CD4-positive, CD25-positive, alpha-beta regulatory T cell (primary cell): ENCODE measurements at regions not wholly inside any gene's neighbourhood (a gene's known extent, or its start where the extent isn't known, plus 50 kb on each side); places are given as distances from the start of the nearest gene placed in this dataset.

Experiments used
- ATAC-seq, 2 donors: fragments of 150-1000 bp; cut with Tn5 transposase; one replicate each; pipeline ENCODE4 v1.10.0; 2021; ENCODE audit warnings: low read depth in 2 of 2, moderate number of reproducible peaks in 2 of 2, moderate library complexity in 1 of 2
- DNase-seq, 3 donors: peaks; one replicate each; pipeline versions ENCODE4 v3.0.0 to v3.0.0-alpha.2; 2012 to 2022; ENCODE audit warnings: mixed read lengths in 1 of 3
- H3K27ac ChIP-seq: one replicate; pipeline ENCODE4 v1.7.0; 2013; ENCODE audit warnings: mild to moderate bottlenecking, low read length; ENCODE audit not compliant: insufficient read depth, poor library complexity, severe bottlenecking
- H3K27me3 ChIP-seq: one replicate; pipeline ENCODE4 v1.7.0; 2013; ENCODE audit warnings: low read length; ENCODE audit not compliant: control insufficient read depth, insufficient read depth
- H3K36me3 ChIP-seq: one replicate; pipeline ENCODE4 v1.7.0; 2013; ENCODE audit warnings: mild to moderate bottlenecking, low read length, moderate library complexity; ENCODE audit not compliant: control insufficient read depth, insufficient read depth
- H3K4me1 ChIP-seq: 2 replicates; pipeline ENCODE4 v1.7.0; 2013; ENCODE audit warnings: mild to moderate bottlenecking, low read length; ENCODE audit not compliant: insufficient read depth, control insufficient read depth, poor library complexity, severe bottlenecking
- H3K4me3 ChIP-seq: one replicate; pipeline ENCODE4 v1.7.0; 2013; ENCODE audit warnings: low read depth, mild to moderate bottlenecking, low read length, moderate library complexity
- H3K9me3 ChIP-seq, 2 experiments: 1 replicate in 1 of 2; 2 replicates in 1 of 2; pipeline ENCODE4 v1.7.0; 2013; ENCODE audit warnings: low read length in 2 of 2, mild to moderate bottlenecking in 1 of 2, moderate library complexity in 1 of 2; ENCODE audit not compliant: control insufficient read depth in 2 of 2
- H3K27ac Mint-ChIP-seq, 3 donors: one replicate each; pipeline ENCODE4 v1.8.0; 2020 to 2022; ENCODE audit warnings: mild to moderate bottlenecking in 3 of 3, mixed read lengths in 3 of 3, moderate library complexity in 2 of 3
- H3K27me3 Mint-ChIP-seq: one replicate; pipeline ENCODE4 v1.8.0; 2022; ENCODE audit warnings: mild to moderate bottlenecking, mixed read lengths
- H3K36me3 Mint-ChIP-seq: one replicate; pipeline ENCODE4 v1.8.0; 2020; ENCODE audit warnings: mixed read lengths
- H3K4me1 Mint-ChIP-seq, 4 donors: one replicate each; pipeline ENCODE4 v1.8.0; 2020 to 2022; ENCODE audit warnings: mixed read lengths in 4 of 4, mild to moderate bottlenecking in 1 of 4
- H3K4me3 Mint-ChIP-seq, 4 donors: one replicate each; pipeline ENCODE4 v1.8.0; 2020 to 2022; ENCODE audit warnings: mild to moderate bottlenecking in 4 of 4, mixed read lengths in 4 of 4, moderate library complexity in 3 of 4
- H3K9me3 Mint-ChIP-seq, 7 donors: one replicate each; pipeline ENCODE4 v1.8.0; 2020 to 2022; ENCODE audit warnings: mixed read lengths in 7 of 7, mild to moderate bottlenecking in 3 of 7, moderate library complexity in 2 of 7

DNA sequence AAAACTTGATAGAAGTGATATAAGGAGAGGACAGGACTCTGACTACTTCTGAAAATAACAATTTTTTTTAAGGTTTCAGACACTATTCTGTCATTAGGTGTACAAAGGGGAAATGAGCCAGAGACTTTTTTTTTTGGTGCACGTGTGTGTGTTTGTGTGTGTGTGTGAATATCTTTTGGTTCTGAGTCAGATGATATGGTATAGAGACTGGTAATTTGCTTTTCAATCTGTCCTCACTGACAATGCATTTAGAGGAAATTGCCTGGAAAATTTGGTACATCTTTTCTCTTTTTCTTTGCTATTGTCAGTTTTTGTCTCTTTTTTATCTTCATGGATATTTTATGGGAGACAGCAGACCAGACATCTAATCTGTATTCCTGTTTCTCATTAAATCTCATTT lies 59.3 kb downstream of the DDIT4L start:
- Histone ChIP-seq H3K36me3 (no peaks in the 10 kb centered on the region), H3K27me3 (no peaks in the 10 kb centered on the region), H3K27ac (no peak overlapping the region), H3K4me1 (no peaks in the 10 kb centered on the region), H3K4me3 (no peak overlapping the region), H3K9me3 (no peaks in the 10 kb centered on the region)
- H3K4me1 Mint-ChIP-seq, result no peaks in the 10 kb centered on the region
- H3K4me3 Mint-ChIP-seq, result no peak overlapping the region
- DNase-seq (no peak), ATAC-seq (no peak)
- H3K27me3 Mint-ChIP-seq, result peaks cover 10% of the 10 kb centered on the region
- peaks cover 0 to 4% (median 0%) of the 10 kb centered on the region in 7 donors for H3K9me3 Mint-ChIP-seq
- H3K27ac Mint-ChIP-seq, result no peak overlapping the region
- no peaks in the 10 kb centered on the region for H3K36me3 Mint-ChIP-seq

DNA sequence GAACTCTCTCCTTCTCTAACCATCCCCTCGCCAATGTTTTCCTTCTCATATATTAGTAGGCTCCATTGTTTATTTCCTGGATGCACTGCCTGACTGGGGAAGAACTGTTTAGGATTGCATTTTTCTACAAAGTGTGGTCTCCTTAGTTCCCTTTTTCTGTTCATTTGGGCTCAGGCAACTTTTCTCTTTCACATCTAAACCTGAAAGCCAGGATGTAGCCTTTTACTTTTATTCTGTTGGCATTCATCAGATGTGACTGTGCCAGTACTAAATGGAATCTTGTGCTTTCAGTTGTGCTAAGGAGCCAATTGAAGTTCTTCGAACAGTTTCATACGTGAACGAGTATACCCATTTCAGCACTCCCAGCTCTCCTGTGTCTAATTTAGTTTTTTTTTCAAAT lies 59.8 kb downstream of the DDIT4L start:
- H3K9me3 Mint-ChIP-seq, result peaks cover 0 to 4% (median 0%) of the 10 kb centered on the region in 7 donors
- H3K27ac Mint-ChIP-seq, result no peak overlapping the region
- Histone ChIP-seq H3K9me3 (peaks cover 1 to 5% of the 10 kb centered on the region in 2 experiments), H3K4me3 (no peak overlapping the region), H3K27me3 (no peaks in the 10 kb centered on the region), H3K4me1 (no peaks in the 10 kb centered on the region), H3K27ac (no peak overlapping the region), H3K36me3 (no peaks in the 10 kb centered on the region)
- DNase-seq, result no peak
- no peak for ATAC-seq
- H3K27me3 Mint-ChIP-seq, result peaks cover 10% of the 10 kb centered on the region
- no peaks in the 10 kb centered on the region for H3K36me3 Mint-ChIP-seq
- H3K4me1 Mint-ChIP-seq, result no peaks in the 10 kb centered on the region
- no peak overlapping the region for H3K4me3 Mint-ChIP-seq

DNA sequence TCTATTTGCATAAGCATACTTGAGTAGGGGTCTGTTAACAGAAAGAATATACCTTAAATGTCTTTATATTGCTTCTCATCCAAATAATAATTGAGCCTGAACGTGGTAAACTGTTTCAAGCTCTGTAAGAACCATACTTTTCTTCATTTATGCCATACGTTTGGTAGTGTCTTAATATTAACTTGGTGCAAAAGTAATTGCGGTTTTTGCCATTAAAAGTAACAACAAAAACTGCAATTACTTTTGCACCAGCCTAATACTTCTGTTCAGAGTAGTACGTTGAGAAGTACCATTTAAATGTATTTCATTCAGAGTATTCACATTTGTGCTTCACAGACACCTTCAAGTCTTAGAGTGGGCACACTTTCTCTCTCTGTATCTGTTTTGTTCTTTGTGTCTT lies 60.5 kb downstream of the DDIT4L start:
- Mint-ChIP-seq H3K36me3 (no peaks in the 10 kb centered on the region), H3K4me1 (no peaks in the 10 kb centered on the region), H3K9me3 (peaks cover 0 to 5% (median 2%) of the 10 kb centered on the region in 7 donors), H3K27ac (no peak overlapping the region), H3K4me3 (no peak overlapping the region), H3K27me3 (peaks cover 10% of the 10 kb centered on the region)
- H3K9me3 ChIP-seq, result peaks cover 4 to 10% of the 10 kb centered on the region in 2 experiments
- ATAC-seq (no peak), DNase-seq (no peak)
- H3K36me3 ChIP-seq, result no peaks in the 10 kb centered on the region
- H3K27ac ChIP-seq, result no peak overlapping the region
- no peaks in the 10 kb centered on the region for H3K27me3 ChIP-seq
- no peak overlapping the region for H3K4me3 ChIP-seq
- no peaks in the 10 kb centered on the region for H3K4me1 ChIP-seq

DNA sequence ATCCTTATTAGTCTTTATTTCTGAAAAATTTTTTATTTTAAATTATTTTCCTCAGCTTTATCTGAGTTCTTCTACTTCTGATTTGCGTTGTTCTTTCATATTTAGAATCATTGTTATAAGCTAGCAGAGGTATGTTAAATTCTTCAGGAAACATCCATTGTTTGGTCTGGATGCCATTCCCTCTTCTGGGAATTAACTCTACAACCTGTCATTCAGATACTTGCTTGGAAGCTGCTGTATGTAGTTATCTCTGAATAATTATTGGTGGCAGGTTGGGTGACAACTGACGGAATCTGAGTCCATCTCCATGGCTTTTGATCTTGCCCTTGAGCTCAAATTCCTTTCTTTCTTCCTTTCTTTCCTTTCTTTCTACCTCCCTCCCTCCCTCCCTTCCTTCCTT lies 61.9 kb downstream of the DDIT4L start:
- no peak overlapping the region for H3K27ac Mint-ChIP-seq
- ATAC-seq (no peak), DNase-seq (no peak)
- Histone ChIP-seq H3K27ac (no peak overlapping the region), H3K9me3 (peaks cover 4 to 10% of the 10 kb centered on the region in 2 experiments), H3K4me1 (no peaks in the 10 kb centered on the region), H3K27me3 (no peaks in the 10 kb centered on the region), H3K4me3 (no peak overlapping the region), H3K36me3 (no peaks in the 10 kb centered on the region)
- peaks cover 0 to 9% (median 4%) of the 10 kb centered on the region in 7 donors for H3K9me3 Mint-ChIP-seq
- H3K27me3 Mint-ChIP-seq, result peaks cover 14% of the 10 kb centered on the region
- H3K4me1 Mint-ChIP-seq, result no peaks in the 10 kb centered on the region
- H3K36me3 Mint-ChIP-seq, result no peaks in the 10 kb centered on the region
- no peak overlapping the region for H3K4me3 Mint-ChIP-seq

DNA sequence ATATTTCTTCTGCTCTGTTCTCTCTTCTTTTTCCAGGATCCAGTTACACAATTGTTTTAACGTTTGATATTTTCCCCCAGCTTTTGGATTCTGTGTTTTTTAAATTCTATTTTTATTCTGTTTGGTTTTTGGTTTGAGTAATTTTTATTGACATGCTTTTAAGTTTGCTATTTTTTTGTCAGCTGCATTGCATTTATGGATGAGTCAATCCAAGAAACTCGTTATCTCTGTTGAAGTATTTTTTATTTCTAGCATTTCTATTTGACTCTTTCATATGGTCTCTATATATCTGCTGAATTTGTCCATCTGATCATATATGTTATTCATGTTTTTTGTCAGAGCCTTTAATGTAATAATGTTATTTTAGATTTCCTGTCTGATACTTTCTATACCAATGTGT lies 65.6 kb downstream of the DDIT4L start:
- Mint-ChIP-seq H3K9me3 (peaks cover 0 to 9% (median 5%) of the 10 kb centered on the region in 7 donors), H3K27ac (no peak overlapping the region), H3K27me3 (peaks cover 14% of the 10 kb centered on the region), H3K4me1 (no peaks in the 10 kb centered on the region), H3K4me3 (no peak overlapping the region), H3K36me3 (no peaks in the 10 kb centered on the region)
- peaks cover 1% of the 10 kb centered on the region for H3K27me3 ChIP-seq
- peaks cover 4 to 10% of the 10 kb centered on the region in 2 experiments for H3K9me3 ChIP-seq
- DNase-seq (no peak), ATAC-seq (no peak)
- no peak overlapping the region for H3K4me3 ChIP-seq
- H3K27ac ChIP-seq, result no peak overlapping the region
- H3K36me3 ChIP-seq, result no peaks in the 10 kb centered on the region
- H3K4me1 ChIP-seq, result no peaks in the 10 kb centered on the region

DNA sequence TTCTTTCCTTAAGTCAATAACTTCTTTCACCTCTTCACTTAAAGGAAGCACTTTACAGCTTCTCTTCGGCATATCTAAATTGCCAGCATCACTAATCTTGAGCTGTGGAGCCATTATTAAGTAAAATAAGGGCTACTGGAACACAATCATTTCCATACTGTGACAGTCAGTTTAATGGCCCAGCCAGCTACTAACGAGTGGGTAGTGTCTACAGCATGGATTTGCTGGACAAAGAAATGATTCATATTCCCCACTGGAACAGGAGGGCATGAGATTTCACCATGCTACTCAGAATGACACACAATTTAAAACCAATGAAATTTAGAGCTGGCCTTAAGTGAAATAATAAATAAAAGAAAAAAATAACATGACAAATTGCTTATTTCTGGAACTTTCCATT lies 72.1 kb downstream of the DDIT4L start:
- no peak overlapping the region for H3K27ac ChIP-seq
- no peak for DNase-seq
- no peaks in the 10 kb centered on the region for H3K36me3 ChIP-seq
- H3K9me3 ChIP-seq, result no peaks in the 10 kb centered on the region
- H3K27me3 ChIP-seq, result peaks cover 3% of the 10 kb centered on the region
- H3K4me3 ChIP-seq, result no peak overlapping the region
- H3K27ac Mint-ChIP-seq, result no peak overlapping the region
- H3K27me3 Mint-ChIP-seq, result peaks cover 17% of the 10 kb centered on the region
- H3K4me3 Mint-ChIP-seq, result no peak overlapping the region
- ATAC-seq, result no peak
- H3K9me3 Mint-ChIP-seq, result peaks cover 0 to 4% (median 0%) of the 10 kb centered on the region in 7 donors
- no peaks in the 10 kb centered on the region for H3K4me1 Mint-ChIP-seq
- H3K36me3 Mint-ChIP-seq, result no peaks in the 10 kb centered on the region
- no peaks in the 10 kb centered on the region for H3K4me1 ChIP-seq

DNA sequence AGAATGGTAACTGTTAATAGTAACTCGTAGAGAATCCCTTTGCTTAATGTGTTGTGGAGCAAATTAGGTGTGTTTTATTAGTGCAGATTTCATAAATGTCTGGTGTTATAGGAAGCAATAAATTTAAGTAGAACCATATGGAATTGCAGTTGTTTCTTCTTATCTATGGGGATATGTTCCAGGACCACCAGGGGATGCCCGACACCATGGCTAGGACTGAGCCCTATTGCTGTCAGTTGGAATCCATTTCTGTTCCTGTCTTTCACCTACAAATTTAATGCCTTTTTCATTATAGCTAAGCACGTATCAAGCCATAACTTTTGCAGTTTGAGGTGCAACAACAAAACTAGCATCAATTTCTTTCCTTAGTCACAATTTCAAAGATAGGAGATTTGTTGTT lies 72.5 kb downstream of the DDIT4L start:
- Mint-ChIP-seq H3K9me3 (peaks cover 0 to 4% (median 0%) of the 10 kb centered on the region in 7 donors), H3K4me3 (no peak overlapping the region), H3K36me3 (no peaks in the 10 kb centered on the region), H3K27ac (no peak overlapping the region), H3K4me1 (no peaks in the 10 kb centered on the region), H3K27me3 (peaks cover 17% of the 10 kb centered on the region)
- H3K4me3 ChIP-seq, result no peak overlapping the region
- no peak for DNase-seq
- H3K9me3 ChIP-seq, result no peaks in the 10 kb centered on the region
- no peak overlapping the region for H3K27ac ChIP-seq
- no peak for ATAC-seq
- H3K27me3 ChIP-seq, result peaks cover 3% of the 10 kb centered on the region
- H3K4me1 ChIP-seq, result no peaks in the 10 kb centered on the region
- H3K36me3 ChIP-seq, result no peaks in the 10 kb centered on the region

DNA sequence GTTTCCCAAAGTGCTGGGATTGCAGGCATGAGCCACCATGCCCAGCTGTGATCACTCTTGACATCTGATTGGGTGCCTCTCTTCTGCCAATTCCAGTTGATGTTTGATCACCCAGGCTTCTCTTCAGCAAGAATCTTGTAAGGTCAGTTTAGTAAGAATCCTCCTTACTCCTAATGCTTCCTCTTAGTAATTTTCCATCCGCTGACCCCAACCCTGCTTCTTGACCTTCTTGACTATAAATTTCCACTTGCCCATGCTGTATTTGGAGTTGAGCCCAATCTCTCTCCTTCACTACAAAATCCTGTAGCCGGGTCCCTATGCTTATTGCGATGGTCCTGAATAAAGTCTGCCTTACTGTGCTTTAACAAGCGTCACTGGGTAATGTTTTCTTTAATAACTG lies 75.4 kb downstream of the DDIT4L start:
- no peaks in the 10 kb centered on the region for H3K4me1 Mint-ChIP-seq
- ATAC-seq, result no peak

More for the DNA sequence above, 75.4 kb downstream of the DDIT4L start:
- no peaks in the 10 kb centered on the region for H3K4me1 ChIP-seq
- no peak overlapping the region for H3K27ac ChIP-seq
- Mint-ChIP-seq H3K27ac (no peak overlapping the region), H3K9me3 (peaks cover 0 to 2% (median 0%) of the 10 kb centered on the region in 7 donors), H3K27me3 (peaks cover 12% of the 10 kb centered on the region), H3K36me3 (no peaks in the 10 kb centered on the region), H3K4me3 (no peak overlapping the region)
- H3K27me3 ChIP-seq, result peaks cover 2% of the 10 kb centered on the region
- H3K4me3 ChIP-seq, result no peak overlapping the region
- no peaks in the 10 kb centered on the region for H3K36me3 ChIP-seq
- DNase-seq, result no peak
- H3K9me3 ChIP-seq, result no peaks in the 10 kb centered on the region
